PC-9 (cell line): ENCODE measurements at regions not wholly inside any gene's neighbourhood (a gene's known extent, or its start where the extent isn't known, plus 50 kb on each side); places are given as distances from the start of the nearest gene placed in this dataset.

ENCODE experiments used
- BruUV-seq: library from RNA; stranded (reverse); fragments of 400-500 nt; replicated peaks from 2 replicates; lab custom pipeline; 2021; lab: Mats Ljungman, UMichigan
- CTCF ChIA-PET: fragments of 300-600 bp; sonication (Branson Sonifier 250); formaldehyde crosslinking; loops from one replicate; lab custom pipeline; 2022; ENCODE audit warnings: antibody characterized with exemption; lab: Charles Lee
- POLR2A ChIA-PET: fragments of 300-600 bp; sonication (Branson Sonifier 250); formaldehyde crosslinking; loops from one replicate; lab custom pipeline; 2022; ENCODE audit warnings: antibody characterized with exemption; ENCODE audit not compliant: unreplicated experiment; lab: Charles Lee
- DNase-seq, 2 experiments: peaks; one replicate each; pipeline versions ENCODE4 v3.0.0 to v3.0.0-alpha.2; 2015 to 2022; ENCODE audit warnings: mixed read lengths in 1 of 2
- H2AFZ ChIP-seq: fragments of 200-600 bp; sonication (generic); 2 replicates; pipeline ENCODE4 v1.8.1; 2017; ENCODE audit warnings: antibody characterized with exemption
- H3F3A ChIP-seq: fragments of 200-600 bp; sonication (generic); 2 replicates; pipeline ENCODE4 v1.8.1; 2017; ENCODE audit warnings: antibody characterized with exemption, mild to moderate bottlenecking, low read depth; ENCODE audit not compliant: insufficient read depth
- H3K27ac ChIP-seq: fragments of 200-600 bp; sonication (generic); 2 replicates; pipeline ENCODE4 v1.6.1; 2016; ENCODE audit warnings: mixed run types
- H3K27me3 ChIP-seq: fragments of 200-600 bp; sonication (generic); 2 replicates; pipeline ENCODE4 v1.6.1; 2016; ENCODE audit warnings: low read depth, mixed run types; ENCODE audit not compliant: insufficient read depth
- H3K36me3 ChIP-seq: fragments of 200-600 bp; sonication (generic); 2 replicates; pipeline ENCODE4 v1.6.1; 2016; ENCODE audit warnings: low read depth, mixed run types
- H3K4me1 ChIP-seq: fragments of 200-600 bp; sonication (generic); replicated peaks from 2 replicates; pipeline ENCODE4 v1.6.1; 2016; ENCODE audit warnings: mixed run types; ENCODE audit not compliant: insufficient read depth
- H3K4me2 ChIP-seq: fragments of 200-600 bp; sonication (generic); 2 replicates; pipeline ENCODE4 v1.6.1; 2017; ENCODE audit warnings: mixed run types
- H3K4me3 ChIP-seq: fragments of 200-600 bp; sonication (generic); 2 replicates; pipeline ENCODE4 v1.6.1; 2016; ENCODE audit warnings: mixed run types
- H3K79me2 ChIP-seq: fragments of 200-600 bp; sonication (generic); 2 replicates; pipeline ENCODE4 v1.6.1; 2017; ENCODE audit warnings: low read depth, mixed run types
- H3K9me2 ChIP-seq: fragments of 200-600 bp; sonication (generic); 2 replicates; pipeline ENCODE4 v1.8.1; 2017; ENCODE audit warnings: mild to moderate bottlenecking; ENCODE audit not compliant: insufficient read depth
- H3K9me3 ChIP-seq: fragments of 200-600 bp; sonication (generic); 2 replicates; pipeline ENCODE4 v1.8.1; 2016; ENCODE audit warnings: low read depth; ENCODE audit not compliant: insufficient read depth
- H4K20me1 ChIP-seq: fragments of 200-600 bp; sonication (generic); 2 replicates; pipeline ENCODE4 v1.8.1; 2017; ENCODE audit not compliant: insufficient read depth
- EZH2 ChIP-seq: fragments of 200-600 bp; sonication (generic); IDR thresholded peaks from 2 replicates; pipeline ENCODE4 v1.8.0; 2017; ENCODE audit warnings: antibody characterized with exemption, low read depth
- intact Hi-C: fragments of 100-400 bp; cut with micrococcal nuclease; formaldehyde crosslinking; loops from one replicate; pipeline ENCODE4 v1.10.0; 2022; ENCODE audit not compliant: unreplicated experiment
- TF ChIP-seq, protein P1 (sequence below): fragments of 200-600 bp; sonication (generic); conservative IDR thresholded peaks from 2 replicates; pipeline ENCODE4 v1.6.1; 2017; ENCODE audit warnings: mixed run types, antibody characterized with exemption, mild to moderate bottlenecking, moderate library complexity

DNA sequence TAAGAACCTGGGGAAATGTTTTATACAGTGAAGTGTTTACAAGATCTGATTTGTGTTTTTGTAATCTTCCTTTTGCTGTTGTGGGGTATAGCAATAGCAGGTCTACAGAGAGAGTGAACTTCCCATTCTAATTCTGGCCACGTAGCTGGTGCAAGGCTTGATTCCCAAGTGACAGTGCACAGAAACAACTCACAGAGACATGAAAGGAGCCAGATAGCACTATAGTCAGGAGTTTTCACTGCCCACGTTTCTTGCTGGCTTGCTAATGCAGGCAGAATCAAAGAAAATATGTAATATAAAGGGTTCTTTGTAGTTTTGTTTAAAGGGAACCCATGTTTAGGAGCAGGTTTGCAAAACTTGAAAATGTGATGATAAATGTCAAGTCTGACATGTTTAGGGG, 170.9 kb upstream of the IVNS1ABP start:
- no TSS peak for BruUV-seq
- intact Hi-C loops = no loop called here

DNA sequence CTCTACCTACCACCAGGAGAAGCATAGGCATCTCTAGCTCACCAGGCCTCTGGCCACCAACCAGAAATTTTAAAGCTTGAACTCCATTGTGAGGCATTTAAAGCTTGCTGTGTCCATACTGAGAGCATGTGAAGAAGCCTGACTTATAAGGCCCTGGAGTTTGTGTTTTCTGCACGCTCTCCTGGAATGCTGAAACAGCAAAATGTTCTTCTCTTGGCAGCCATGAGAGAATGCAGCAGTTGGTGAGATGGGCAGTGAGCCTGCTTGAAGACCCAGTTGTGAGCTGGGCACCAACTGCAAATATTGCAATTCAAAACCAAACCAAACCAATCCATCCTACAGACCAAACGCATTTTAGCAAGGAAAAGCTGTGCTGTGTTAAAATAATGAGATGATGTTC, 170.0 kb upstream of the IVNS1ABP start:
- TF ChIP-seq EZH2 = no peak
- TF ChIP-seq, protein P1, sequence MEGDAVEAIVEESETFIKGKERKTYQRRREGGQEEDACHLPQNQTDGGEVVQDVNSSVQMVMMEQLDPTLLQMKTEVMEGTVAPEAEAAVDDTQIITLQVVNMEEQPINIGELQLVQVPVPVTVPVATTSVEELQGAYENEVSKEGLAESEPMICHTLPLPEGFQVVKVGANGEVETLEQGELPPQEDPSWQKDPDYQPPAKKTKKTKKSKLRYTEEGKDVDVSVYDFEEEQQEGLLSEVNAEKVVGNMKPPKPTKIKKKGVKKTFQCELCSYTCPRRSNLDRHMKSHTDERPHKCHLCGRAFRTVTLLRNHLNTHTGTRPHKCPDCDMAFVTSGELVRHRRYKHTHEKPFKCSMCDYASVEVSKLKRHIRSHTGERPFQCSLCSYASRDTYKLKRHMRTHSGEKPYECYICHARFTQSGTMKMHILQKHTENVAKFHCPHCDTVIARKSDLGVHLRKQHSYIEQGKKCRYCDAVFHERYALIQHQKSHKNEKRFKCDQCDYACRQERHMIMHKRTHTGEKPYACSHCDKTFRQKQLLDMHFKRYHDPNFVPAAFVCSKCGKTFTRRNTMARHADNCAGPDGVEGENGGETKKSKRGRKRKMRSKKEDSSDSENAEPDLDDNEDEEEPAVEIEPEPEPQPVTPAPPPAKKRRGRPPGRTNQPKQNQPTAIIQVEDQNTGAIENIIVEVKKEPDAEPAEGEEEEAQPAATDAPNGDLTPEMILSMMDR = no peak
- H3K79me2 ChIP-seq = no peaks in the 10 kb centered on the region
- H3K4me3 ChIP-seq = no peak overlapping the region
- H3K9me2 ChIP-seq = no peaks in the 10 kb centered on the region
- no peak for DNase-seq
- H3K27me3 ChIP-seq = no peaks in the 10 kb centered on the region
- CTCF ChIA-PET = no interaction called here
- H3K4me2 ChIP-seq = no peak overlapping the region
- POLR2A ChIA-PET = no interaction called here
- H3K27ac ChIP-seq = no peak overlapping the region
- no peaks in the 10 kb centered on the region for H3F3A ChIP-seq
- no peak overlapping the region for H2AFZ ChIP-seq
- H3K4me1 ChIP-seq = 0 out of 2 replicates have a peak, but pooled peaks cover 4% of the 10 kb centered on the region
- no peaks in the 10 kb centered on the region for H3K36me3 ChIP-seq
- no peaks in the 10 kb centered on the region for H4K20me1 ChIP-seq
- no TSS peak for BruUV-seq
- no peaks in the 10 kb centered on the region for H3K9me3 ChIP-seq
- intact Hi-C loops = no loop called here

More for the DNA sequence above, 170.9 kb upstream of the IVNS1ABP start:
- ChIA-PET CTCF (no interaction called here), POLR2A (no interaction called here)
- Histone ChIP-seq H3F3A (no peaks in the 10 kb centered on the region), H3K9me2 (no peaks in the 10 kb centered on the region), H3K4me1 (0 out of 2 replicates have a peak, but pooled peaks cover 4% of the 10 kb centered on the region), H3K27ac (no peak overlapping the region), H3K79me2 (no peaks in the 10 kb centered on the region), H3K27me3 (no peaks in the 10 kb centered on the region), H2AFZ (no peak overlapping the region), H4K20me1 (no peaks in the 10 kb centered on the region), H3K4me2 (no peak overlapping the region), H3K9me3 (no peaks in the 10 kb centered on the region), H3K4me3 (no peak overlapping the region), H3K36me3 (no peaks in the 10 kb centered on the region)
- TF ChIP-seq, protein P1 = no peak
- no peak for TF ChIP-seq EZH2
- no peak for DNase-seq

DNA sequence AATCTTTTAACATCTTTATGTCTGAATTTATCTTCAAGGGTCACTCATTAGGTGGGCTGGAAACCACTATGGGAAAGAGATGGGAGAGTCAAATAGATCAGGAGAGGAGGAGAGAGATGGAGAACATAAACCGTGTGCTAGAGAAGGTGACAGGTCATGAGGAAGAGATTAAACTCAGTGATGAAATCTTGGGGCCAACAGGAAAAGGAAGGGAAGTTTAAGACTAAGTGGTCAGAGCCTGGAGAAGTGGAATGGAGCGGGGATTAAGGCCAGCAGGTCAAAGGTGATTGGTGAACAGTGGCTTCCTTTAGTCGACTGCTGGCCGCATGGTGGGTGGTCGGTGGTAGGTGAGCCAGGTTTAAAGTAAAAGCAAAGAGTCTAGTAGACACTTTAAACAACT, 169.3 kb upstream of the IVNS1ABP start:
- intact Hi-C loops = no loop called here
- H3K36me3 ChIP-seq = no peaks in the 10 kb centered on the region
- H2AFZ ChIP-seq = no peak overlapping the region
- H3K27me3 ChIP-seq = no peaks in the 10 kb centered on the region
- ChIA-PET CTCF (no interaction called here), POLR2A (no interaction called here)
- DNase-seq = no peak
- TF ChIP-seq, protein P1 = no peak
- no peak for TF ChIP-seq EZH2
- H3K9me2 ChIP-seq = no peaks in the 10 kb centered on the region
- H3K9me3 ChIP-seq = no peaks in the 10 kb centered on the region
- 0 out of 2 replicates have a peak, but pooled peaks cover 4% of the 10 kb centered on the region for H3K4me1 ChIP-seq
- BruUV-seq = no TSS peak
- no peaks in the 10 kb centered on the region for H4K20me1 ChIP-seq
- no peaks in the 10 kb centered on the region for H3K79me2 ChIP-seq
- H3K27ac ChIP-seq = no peak overlapping the region
- no peak overlapping the region for H3K4me2 ChIP-seq
- H3F3A ChIP-seq = no peaks in the 10 kb centered on the region
- H3K4me3 ChIP-seq = no peak overlapping the region
